Activated naive CD4-positive, alpha-beta T cell treated with anti-CD3 and anti-CD28 coated beads, Interleukin-2, amount 50 U/mL, for 16 hours (primary cell): ENCODE measurements at regions not wholly inside any gene's neighbourhood (a gene's known extent, or its start where the extent isn't known, plus 50 kb on each side); places are given as distances from the start of the nearest gene placed in this dataset.
"Not testable (repeated sequence)": the region's sequence is repeated elsewhere in the genome, so short reads cannot be mapped to it uniquely, and the experiment has no call there.

Experiments
- DNase-seq: peaks from one replicate; pipeline ENCODE4 v3.0.0-alpha.2; 2020

DNA sequence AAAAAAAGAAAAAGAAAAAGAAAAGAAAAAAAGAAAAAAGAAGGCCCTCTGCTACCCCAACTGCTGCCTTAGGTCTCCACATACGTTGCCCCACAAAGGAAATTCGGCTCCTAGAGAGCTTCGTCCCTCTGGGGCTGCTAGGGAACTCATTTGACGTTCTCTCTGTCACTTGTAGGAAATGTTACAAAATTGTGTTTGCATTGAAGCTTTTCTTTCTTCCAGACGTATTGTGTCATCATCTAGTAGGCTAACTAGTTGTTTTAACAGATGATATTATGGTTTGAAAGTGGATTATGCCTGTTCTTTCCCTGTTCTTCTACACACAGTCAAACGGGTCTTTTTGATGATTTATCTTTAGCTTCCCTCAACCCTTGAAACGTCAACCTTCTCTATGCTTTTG, 125.3 kb downstream of the BDH1 start:
- no peak for DNase-seq

- DNase-seq, result no peak
These were observed 126.8 kb downstream of the BDH1 start for GRCh38 chr3:197428952-197429351.

- peak; percentile 37 for DNase-seq
These were observed 127.5 kb downstream of the BDH1 start for GRCh38 chr3:197428117-197428801.

DNA sequence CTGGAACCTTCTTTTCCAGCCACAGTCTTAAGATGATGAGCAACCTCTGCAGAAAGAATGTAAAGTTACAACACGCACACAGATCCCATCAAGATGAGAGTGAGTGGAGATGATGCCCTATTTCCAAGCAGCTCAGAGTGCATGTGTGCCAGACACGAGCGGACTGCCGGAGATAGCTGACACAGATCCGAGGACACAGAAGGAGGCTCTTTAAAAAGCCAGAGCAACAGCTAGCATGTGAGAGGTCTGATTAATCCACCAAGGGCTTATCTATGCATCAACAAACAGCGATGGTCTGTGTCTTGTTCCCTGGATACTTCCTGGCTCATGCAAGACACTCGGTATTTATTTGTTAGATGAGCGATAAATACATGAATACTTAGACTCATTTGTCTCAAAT, 128.6 kb upstream of the DLG1 start:
- DNase-seq, result no peak

- no peak for DNase-seq
These were observed 127.7 kb upstream of the DLG1 start for GRCh38 chr3:197426121-197426566.

DNA sequence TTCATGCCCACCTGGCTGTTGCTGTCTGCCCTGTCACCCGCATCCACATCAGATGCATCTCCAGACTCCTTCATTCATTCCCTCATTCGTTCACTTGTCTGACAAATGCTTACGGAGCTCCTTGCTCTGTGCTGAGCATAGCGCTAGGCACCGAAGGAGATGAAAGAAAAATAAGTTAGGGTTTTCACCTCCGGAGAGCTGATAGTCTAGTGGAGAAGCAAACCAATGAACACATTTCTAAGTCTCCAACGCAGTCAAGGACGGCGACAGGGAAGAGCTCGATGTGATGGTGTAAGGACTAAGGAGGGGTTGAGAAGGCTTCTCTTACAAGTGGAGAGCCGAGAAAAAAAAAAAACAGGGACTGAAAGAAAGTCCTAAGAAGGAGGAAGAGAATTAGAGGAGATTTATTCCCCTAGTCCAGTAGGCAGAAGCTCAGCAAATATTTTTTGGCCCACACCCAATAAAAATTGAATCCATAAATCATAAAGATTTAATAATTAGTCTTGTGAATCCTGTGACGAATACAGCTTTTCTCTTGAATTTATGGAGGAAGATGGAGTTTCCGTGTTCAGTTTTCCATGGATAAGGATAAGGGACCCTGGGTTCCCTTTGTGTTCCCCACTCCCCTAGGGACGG, 127.2 kb upstream of the DLG1 start:
- no peak for DNase-seq

GRCh38 chr3:197424674-197425484, 126.5 kb upstream of the DLG1 start:
- no peak for DNase-seq

- DNase-seq, result no peak
These were observed 125.9 kb upstream of the DLG1 start for GRCh38 chr3:197424266-197424665.

DNA sequence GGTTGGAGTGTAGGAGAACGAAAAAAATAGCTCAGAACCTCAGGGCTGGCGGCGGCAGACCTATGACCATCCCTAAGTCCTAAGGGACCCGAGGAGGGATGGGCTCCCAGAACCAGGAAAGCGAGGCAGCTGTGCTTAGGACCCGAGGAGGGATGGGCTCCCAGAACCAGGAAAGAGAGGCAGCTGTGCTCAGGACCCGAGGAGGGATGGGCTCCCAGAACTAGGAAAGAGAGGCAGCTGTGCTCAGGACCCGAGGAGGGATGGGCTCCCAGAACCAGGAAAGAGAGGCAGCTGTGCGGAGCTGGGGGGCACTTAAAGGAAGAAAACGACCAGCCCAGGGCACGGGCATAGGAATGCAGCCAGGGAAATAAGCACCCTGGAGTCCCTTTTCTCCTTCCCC, 125.0 kb upstream of the DLG1 start:
- DNase-seq, result no peak

DNA sequence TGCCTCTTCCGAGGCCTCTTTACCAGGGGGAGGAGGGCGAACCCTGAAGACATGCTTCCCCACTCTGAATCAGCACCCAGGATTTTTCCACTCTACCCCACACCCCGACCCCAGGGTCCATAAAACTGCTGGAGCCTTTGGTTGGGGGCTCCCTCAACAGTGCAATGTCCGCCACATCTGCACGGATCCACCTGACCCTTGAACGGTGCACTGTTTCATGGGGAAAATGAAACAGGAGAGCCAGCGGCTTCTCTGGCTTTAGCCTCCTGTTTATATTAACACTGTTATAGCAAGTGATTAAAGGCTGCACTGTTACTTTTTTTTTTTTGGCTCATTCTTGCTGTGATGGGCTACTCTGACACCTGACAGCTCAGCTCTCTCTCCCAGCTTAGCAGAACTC, 124.1 kb upstream of the DLG1 start:
- DNase-seq, result no peak

GRCh38 chr3:197421021-197421420, 122.6 kb upstream of the DLG1 start:
- no peak for DNase-seq

GRCh38 chr3:197420566-197420965, 122.2 kb upstream of the DLG1 start:
- no peak for DNase-seq

DNA sequence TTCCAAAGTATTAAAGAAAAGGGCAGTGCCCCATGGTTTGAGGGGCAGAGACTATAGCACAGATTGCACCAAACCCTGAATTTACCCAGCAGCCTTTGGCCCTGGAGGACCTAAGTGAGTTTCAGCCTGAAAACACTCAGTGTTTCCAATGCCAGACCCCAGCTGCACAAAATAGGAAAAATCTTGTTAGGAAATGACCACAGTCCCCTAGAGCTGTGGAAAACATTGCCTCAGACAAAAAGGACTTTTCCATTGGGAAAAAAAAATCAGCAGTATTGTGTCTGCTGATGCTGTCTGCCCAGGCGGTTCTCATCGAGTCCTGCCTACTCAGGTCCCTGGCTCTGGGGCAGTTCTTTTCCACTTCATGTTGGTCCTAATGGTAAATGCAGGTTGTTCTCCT, 121.7 kb upstream of the DLG1 start:
- DNase-seq, result no peak

GRCh38 chr3:197419696-197420095, 121.3 kb upstream of the DLG1 start:
- DNase-seq, result no peak

GRCh38 chr3:197417911-197418618, 119.7 kb upstream of the DLG1 start:
- DNase-seq, result no peak

- DNase-seq, result no peak
These were observed 119.0 kb upstream of the DLG1 start for GRCh38 chr3:197417441-197417840.

DNA sequence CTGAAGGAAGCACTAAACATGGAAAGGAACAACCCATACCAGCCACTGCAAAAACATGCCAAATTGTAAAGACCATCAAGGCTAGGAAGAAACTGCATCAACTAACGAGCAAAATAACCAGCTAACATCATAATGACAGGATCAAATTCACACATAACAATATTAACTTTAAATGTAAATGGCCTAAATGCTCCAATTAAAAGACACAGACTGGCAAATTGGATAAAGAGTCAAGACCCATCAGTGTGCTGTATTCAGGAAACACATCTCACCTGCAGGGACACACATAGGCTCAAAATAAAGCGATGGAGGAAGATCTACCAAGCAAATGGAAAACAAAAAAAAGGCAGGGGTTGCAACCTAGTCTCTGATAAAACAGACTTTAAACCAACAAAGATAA, 113.5 kb upstream of the DLG1 start:
- DNase-seq, result not testable (repeated sequence)

DNA sequence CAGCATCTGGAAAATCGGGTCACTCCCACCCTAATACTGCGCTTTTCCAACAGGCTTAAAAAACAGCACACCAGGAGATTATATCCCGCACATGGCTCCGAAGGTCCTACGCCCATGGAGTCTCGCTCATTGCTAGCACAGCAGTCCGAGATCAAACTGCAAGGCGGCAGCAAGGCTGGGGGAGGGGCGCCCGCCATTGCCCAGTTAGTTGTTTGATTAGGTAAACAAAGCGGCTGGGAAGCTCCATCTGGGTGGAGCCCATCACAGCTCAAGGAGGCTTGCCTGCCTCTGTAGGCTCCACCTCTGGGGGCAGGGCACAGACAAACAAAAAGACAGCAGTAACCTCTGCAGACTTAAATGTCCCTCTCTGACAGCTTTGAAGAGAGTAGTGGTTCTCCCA, 111.8 kb upstream of the DLG1 start:
- DNase-seq, result not testable (repeated sequence)

- no peak for DNase-seq
These were observed 110.0 kb upstream of the DLG1 start for GRCh38 chr3:197408177-197408957.

- no peak for DNase-seq
These were observed 109.1 kb upstream of the DLG1 start for GRCh38 chr3:197407526-197407925.

DNA sequence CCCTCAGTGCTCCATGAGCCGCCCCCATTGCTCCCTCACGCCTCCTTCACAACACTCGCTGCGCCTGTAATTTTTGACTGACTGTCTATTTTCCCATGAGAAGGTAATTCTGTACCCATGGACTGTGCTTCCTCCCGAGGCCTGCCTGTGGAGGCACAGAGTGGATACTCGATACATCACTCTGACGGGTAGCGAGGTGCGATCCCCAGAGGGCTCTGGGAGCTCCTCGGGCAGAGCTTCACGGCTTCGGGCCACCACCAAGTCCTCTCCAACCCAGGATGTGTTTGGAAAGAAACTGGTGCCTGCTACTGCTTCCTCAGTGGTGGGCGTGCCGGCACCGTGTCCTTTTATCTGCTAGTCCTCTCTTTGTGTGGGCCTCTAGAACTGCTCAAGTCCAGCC, 108.6 kb upstream of the DLG1 start:
- DNase-seq, result no peak

GRCh38 chr3:197406266-197406665, 107.9 kb upstream of the DLG1 start:
- no peak for DNase-seq

- DNase-seq, result no peak
These were observed 106.3 kb upstream of the DLG1 start for GRCh38 chr3:197404754-197405153.
